DMS153 treated with DMSO at 0.1 percent for 48 hours (cell line): ENCODE measurements at regions not wholly inside any gene's neighbourhood (a gene's known extent, or its start where the extent isn't known, plus 50 kb on each side); places are given as distances from the start of the nearest gene placed in this dataset.

Experiments used
- DNase-seq: peaks from one replicate; lab custom pipeline; 2025; ENCODE audit not compliant: unreplicated experiment; lab: John Stamatoyannopoulos, UW

DNA sequence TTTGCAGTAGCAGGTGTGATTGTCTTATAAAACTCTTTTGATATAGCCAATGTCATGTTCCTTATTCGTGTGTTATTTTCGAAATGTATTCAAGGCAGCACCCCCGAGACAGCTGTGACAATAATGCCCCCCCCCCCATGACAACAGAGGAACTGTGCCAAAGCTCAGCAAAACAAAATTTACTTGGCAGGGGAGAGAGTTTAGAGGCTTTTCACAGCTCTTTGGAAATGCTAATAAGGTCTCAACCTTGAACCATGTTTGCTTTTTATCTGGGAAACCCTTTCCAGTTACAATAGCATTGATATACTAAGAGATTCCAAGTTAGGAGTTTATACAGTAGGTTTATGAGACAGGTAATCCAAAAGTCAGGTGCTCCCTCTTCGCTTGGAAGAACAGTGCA lies 56.4 kb upstream of the USP44 start:
- DNase-seq, result peak; percentile 57

- DNase-seq, result no peak
Measured at GRCh38 chr12:95605875-95606274, 54.6 kb upstream of the USP44 start.

- no peak for DNase-seq
Measured at GRCh38 chr12:95605087-95605486, 53.8 kb upstream of the USP44 start.

DNA sequence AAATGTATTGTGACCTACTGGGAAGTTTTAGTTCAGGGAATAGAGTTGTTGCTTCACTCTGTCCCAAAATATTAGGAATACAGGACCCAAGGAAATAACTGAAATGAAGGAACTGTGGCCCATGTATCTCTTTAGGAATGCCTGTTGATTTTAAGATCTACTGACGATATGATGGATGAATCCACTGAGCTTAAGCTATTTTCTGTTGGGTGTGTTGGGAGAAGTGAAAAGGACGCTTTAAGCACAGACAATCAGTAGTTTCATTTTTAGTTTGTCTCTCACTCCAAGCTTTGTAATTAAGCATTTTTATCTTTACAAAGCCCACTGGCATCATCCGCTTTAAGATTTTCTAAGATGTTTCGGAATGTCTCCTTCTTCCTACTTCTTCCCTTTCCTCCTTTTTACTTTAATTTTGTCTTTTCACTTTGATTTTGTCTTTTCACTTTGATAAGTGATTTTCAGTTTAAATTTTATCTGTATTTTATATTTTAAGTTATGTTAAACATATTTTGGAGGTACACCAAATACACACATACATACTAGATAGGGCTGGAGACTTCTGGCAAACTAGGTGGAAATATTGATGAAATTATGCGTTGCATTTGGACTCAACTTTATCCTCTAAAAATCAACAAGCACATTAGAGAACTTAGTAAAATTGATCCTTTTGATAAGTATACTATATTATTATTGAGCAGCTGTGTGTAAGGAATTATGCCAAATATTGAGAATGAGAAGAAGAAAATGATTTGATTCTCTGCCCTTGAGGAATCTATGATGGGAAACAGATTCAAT lies 52.3 kb upstream of the USP44 start:
- DNase-seq, result no peak

DNA sequence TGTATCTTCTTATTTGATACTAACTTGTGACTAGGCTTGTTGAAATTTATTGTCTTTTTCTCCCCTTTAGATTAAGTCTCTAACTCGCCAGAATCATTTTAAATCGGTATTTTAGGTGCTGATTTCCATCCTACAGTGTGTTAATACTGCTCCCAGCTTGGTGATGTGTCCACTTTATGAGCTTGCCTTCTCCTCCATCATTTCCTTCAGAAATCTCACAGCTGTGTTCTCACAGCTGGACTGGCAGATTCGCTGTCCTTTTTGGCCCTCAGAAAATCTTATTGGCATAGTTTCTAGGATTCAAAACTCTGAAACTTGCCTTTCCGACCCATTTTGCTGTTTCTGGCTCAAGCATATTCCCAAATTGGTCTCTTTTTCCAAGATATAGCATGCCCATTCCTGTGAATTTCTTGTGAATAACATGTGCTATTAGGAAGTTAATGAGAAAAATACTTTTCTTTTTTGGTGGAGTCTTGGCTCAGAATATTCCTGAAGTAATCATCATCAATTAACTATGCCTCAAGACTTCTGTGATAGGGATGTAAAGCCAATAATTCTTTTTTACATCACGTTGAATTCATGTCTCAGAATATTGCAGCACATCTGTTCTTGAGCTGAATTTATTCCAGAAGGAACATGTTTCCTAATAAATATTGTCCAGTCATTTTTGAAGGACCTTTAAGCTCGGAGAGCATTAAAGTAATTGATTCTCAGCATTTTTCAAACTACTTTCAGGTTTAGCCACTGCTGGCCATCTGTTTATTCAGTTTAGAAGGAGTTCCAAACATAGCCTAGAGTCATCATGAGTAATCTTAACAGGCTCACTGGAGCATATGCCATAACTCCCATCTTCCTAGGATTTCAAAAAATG lies 50.0 kb upstream of the USP44 start:
- no peak for DNase-seq
